ENCODE measurements at regions not wholly inside any gene's neighbourhood (a gene's known extent, or its start where the extent isn't known, plus 50 kb on each side); places are given as distances from the start of the nearest gene placed in this dataset.
"Not testable (repeated sequence)": the region's sequence is repeated elsewhere in the genome, so short reads cannot be mapped to it uniquely, and the experiment has no call there.

DNA sequence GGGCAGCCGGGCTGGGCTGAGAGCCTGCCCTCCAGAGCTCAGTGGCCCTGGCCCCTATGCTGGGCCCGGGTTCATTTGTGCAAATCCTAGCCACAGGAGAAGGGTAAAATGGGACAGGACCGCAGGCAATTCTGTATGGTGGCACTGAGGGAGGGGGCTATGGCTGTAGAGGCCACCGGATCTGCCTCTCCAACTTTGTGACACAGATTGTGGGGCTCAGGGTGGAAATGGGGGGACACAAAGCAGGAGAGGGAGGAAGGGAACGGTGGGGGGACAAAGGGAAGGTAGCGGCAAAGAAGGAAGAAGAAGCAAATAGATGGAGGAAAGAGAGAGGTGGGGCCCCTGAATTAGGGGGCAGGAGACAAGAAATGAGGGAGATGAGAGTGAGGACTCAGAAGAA lies 201.1 kb downstream of the SMAD2 start:
- FAIRE-seq: no peak
- no peak for DNase-seq (ENCODE audit: low spot score in 2 of 2)

- FAIRE-seq (no peak), DNase-seq (ENCODE audit: low spot score in 2 of 2) (no peak)
Measured at GRCh38 chr18:47728921-47729320, 201.5 kb downstream of the SMAD2 start.

DNA sequence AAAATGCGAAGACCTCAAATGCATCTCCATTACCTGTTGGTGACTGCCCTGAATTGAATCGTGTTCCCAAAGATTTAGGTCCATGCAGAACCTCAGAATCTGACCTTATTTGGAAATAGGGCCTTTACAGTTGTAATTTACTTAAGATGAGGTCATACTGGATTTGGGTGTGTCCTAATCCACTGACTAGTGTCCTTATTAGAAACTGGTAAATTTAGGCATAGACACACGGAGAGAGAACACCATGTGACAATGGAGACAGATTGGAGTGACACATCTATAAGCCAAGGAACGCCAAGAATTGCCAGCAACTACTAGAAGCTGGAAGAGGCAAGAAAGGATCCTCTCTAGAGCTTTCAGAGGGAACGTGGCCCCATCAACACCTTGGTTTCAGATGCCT lies 203.1 kb downstream of the SMAD2 start:
- DNase-seq (ENCODE audit: low spot score in 2 of 2) (no peak), FAIRE-seq (no peak)

GRCh38 chr18:47726550-47726949 lies 203.9 kb downstream of the SMAD2 start:
- DNase-seq (ENCODE audit: low spot score in 2 of 2): no peak
- FAIRE-seq: no peak

GRCh38 chr18:47725656-47726055 lies 204.8 kb downstream of the SMAD2 start:
- FAIRE-seq: no peak

GRCh38 chr18:47724186-47724975 lies 206.1 kb downstream of the SMAD2 start:
- FAIRE-seq (no peak), DNase-seq (ENCODE audit: low spot score in 2 of 2) (no peak)

More at GRCh38 chr18:47725656-47726055, 204.8 kb downstream of the SMAD2 start:
- no peak for DNase-seq (ENCODE audit: low spot score in 2 of 2)

DNA sequence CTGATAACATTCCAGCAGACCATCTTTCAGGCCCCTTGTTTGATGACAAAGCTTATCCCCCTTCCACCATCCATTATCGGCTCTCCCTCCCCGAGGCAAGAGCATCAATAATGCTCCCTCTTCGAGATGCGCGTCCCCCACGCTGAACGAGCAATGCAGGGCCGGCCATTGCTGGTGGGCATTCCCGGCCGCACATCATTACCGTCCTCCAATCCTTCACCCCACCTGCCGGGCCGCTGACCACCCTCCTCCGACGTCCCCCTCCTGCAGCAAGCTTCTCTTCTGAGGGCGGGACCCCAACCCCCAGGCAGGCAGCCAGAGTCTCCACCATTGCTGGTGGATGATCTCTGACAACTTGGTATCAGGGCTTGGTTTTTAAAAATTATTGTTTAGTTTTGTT lies 208.6 kb downstream of the SMAD2 start:
- no peak for FAIRE-seq
- DNase-seq (ENCODE audit: low spot score in 2 of 2): no peak

DNA sequence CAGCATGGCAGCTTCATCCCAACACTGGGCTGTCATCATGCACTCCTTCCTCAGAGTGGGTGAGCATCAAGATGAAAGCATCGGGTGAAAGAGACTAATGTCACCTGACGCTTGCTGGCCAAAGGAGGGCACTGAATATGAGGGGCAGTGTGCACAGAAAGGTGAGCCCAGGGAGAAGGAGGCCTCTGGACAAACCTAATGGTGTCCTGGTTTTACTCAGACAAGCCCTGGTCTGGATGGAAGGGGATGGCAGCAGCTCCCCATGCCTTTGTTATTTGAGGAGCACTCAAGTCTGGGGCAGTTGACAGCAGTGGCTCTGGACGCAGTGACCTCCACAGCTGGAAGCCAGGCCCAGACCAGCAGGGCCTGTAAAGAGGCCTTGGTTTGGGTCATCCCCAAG lies 209.7 kb downstream of the SMAD2 start:
- no peak for FAIRE-seq
- no peak for DNase-seq (ENCODE audit: low spot score in 2 of 2)

- FAIRE-seq: no peak
- DNase-seq (ENCODE audit: low spot score in 2 of 2): no peak
Measured at GRCh38 chr18:47719096-47719780, 211.2 kb downstream of the SMAD2 start.

- FAIRE-seq: no peak
Measured at GRCh38 chr18:47718646-47719045, 211.8 kb downstream of the SMAD2 start.

DNA sequence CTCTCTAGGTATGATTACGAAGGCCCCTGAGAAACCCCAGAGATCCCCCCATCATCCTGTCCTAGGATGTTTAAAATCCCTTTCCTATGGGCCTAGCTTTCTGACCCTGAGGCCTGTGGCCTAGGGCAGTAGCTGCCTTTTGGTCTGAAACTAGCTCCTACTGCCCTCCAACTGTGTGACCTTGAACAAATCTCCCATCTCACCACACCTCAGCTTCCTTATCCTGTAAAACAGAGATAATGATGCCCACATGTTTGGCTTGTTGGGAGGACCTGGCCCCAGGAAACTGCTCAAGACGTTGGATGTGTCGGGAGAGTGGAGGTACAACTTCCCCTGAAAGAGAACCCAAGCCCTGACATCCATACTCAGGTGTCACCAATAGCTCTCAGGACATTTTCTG lies 213.2 kb downstream of the SMAD2 start:
- no peak for FAIRE-seq

More at GRCh38 chr18:47718646-47719045, 211.8 kb downstream of the SMAD2 start:
- DNase-seq (ENCODE audit: low spot score in 2 of 2): no peak

GRCh38 chr18:47716632-47717185 lies 213.8 kb downstream of the SMAD2 start:
- FAIRE-seq (no peak), DNase-seq (ENCODE audit: low spot score in 2 of 2) (no peak)

More for the DNA sequence above, 213.2 kb downstream of the SMAD2 start:
- DNase-seq (ENCODE audit: low spot score in 2 of 2): no peak

DNA sequence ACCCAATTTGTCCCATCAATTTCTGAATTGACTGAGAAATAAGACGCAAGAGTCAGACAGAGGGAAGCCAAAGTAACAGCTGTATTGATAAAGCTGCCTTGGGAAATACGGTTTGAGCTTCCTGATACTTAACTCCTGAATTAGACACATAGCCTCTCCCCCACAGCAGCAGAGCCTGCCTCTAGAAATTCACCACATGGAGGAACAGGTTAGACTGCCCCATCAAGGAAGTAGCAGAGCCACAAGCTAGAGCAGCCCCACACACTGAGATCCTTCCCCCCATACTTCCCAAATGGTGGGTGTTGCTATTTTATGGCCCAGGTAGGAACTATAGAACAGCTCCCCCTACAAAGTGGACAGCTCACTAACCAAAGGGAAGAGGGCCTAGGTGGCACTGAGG lies 220.0 kb downstream of the SMAD2 start:
- DNase-seq (ENCODE audit: low spot score in 2 of 2) (no peak), FAIRE-seq (no peak)

- FAIRE-seq (no peak), DNase-seq (ENCODE audit: low spot score in 2 of 2) (no peak)
Measured at GRCh38 chr18:47709556-47709955, 220.9 kb downstream of the SMAD2 start.

DNA sequence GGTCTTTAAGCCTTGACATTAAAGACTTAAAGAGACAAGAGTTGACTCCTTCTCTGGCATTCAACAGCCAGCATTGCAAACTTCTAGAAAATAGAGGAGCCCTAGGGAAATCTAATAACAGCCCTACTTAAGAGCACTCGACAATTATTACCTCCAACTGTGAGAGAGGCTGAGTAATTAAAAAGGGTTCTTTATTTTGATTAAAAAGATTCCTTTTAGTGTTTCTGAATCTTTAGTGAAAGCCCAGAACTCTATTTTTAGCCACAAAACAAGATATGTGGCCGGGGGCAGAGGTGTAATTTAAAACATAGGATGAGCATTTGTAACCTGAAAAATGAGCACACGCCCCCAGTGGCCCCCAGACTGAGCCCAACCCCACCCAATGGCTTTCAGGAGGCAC lies 222.3 kb downstream of the SMAD2 start:
- FAIRE-seq (no peak), DNase-seq (ENCODE audit: low spot score in 2 of 2) (no peak)

DNA sequence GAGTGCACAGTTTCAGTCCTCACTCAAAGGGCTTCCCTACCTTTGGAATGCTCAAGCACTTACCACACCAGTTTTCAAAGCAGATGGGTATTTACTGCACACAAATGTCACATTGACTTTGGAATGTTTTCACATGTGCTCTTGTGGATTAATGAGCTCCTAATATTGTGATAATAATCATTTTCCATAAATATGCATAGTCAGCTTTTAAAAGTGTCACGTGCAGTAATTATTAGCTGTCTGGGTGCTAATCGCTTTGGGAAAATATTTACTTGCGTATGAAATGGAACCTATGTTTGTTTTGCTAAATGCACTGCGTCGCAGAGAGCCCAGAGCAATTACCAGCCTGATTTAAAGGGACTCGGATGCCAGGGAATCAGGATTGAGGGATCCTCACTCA lies 229.3 kb downstream of the SMAD2 start:
- FAIRE-seq: no peak
- no peak for DNase-seq (ENCODE audit: low spot score in 2 of 2)

- FAIRE-seq: no peak
- no peak for DNase-seq (ENCODE audit: low spot score in 2 of 2)
Measured at GRCh38 chr18:47696870-47697269, 233.6 kb downstream of the SMAD2 start.

GRCh38 chr18:47691611-47692010 lies 238.8 kb downstream of the SMAD2 start:
- DNase-seq (ENCODE audit: low spot score in 2 of 2) (no peak), FAIRE-seq (no peak)

GRCh38 chr18:47690778-47691177 lies 239.7 kb downstream of the SMAD2 start:
- not testable (repeated sequence) for FAIRE-seq

GRCh38 chr18:47689371-47689770 lies 241.1 kb downstream of the SMAD2 start:
- no peak for DNase-seq (ENCODE audit: low spot score in 2 of 2)
- FAIRE-seq: no peak

More at GRCh38 chr18:47690778-47691177, 239.7 kb downstream of the SMAD2 start:
- DNase-seq (ENCODE audit: low spot score in 2 of 2): not testable (repeated sequence)

DNA sequence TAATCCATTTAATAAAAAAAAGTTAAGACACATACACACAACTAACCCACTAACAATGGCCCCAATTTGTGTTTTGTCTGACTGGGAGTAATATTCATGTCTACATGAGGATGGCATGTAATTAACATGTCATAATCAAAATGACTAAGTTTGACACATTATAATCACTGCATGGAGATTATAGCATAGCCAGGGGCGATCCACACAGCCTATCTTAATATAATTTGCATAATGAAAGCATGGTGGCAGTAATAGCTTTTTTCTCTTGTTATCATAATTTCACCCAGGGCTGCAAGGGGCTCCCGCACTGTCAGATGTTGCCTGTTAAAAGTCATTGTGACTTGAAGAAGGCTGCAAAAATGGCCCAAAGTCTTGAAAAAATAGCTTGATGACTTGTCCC lies 243.7 kb downstream of the SMAD2 start:
- DNase-seq (ENCODE audit: low spot score in 2 of 2) (no peak), FAIRE-seq (no peak)

- FAIRE-seq (no peak), DNase-seq (ENCODE audit: low spot score in 2 of 2) (no peak)
Measured at GRCh38 chr18:47683774-47684173, 246.7 kb downstream of the SMAD2 start.
